ENCODE measurements at regions not wholly inside any gene's neighbourhood (a gene's known extent, or its start where the extent isn't known, plus 50 kb on each side); places are given as distances from the start of the nearest gene placed in this dataset.

DNA sequence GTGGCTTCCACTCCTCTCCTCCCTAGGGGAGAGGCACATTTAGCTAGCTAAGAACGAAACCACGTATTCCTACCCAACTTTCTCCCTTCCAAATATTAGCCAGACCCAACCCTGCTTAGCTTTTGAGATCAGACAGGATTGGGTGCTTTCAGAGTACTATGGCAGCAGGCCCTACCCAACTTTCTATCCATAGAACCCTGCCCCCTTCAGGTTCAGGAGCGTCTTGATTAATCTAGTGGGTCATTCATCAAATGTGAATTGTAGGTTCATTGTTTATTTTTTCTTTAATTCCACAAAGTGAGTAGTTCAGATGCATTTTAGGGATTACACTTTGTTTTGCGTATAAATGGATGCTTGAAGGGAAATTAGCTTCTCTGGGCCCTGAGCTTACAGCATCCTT, 188.3 kb downstream of the MIB1 start:
- Histone ChIP-seq H3K9ac (ENCODE audit: low read depth, low read length) (no peak overlapping the region), H3K36me3 (ENCODE audit: insufficient read depth, low read length) (no peaks in the 10 kb centered on the region), H3K27ac (ENCODE audit: low read depth, low read length) (no peak overlapping the region), H3K4me3 (ENCODE audit: low read length) (no peak overlapping the region), H3K27me3 (ENCODE audit: insufficient read depth, low read length) (peaks cover 75% of the 10 kb centered on the region), H3K9me3 (ENCODE audit: insufficient read depth, low read depth, low read length) (no peaks in the 10 kb centered on the region), H3K4me1 (ENCODE audit: insufficient read depth, low read length) (peaks cover 5% of the 10 kb centered on the region; the same call in 1 of the 2 replicates)
- 66% methylated on average over 4 of the region's 4 CpGs for WGBS

- Histone ChIP-seq H3K9ac (ENCODE audit: low read depth, low read length) (no peak overlapping the region), H3K36me3 (ENCODE audit: insufficient read depth, low read length) (no peaks in the 10 kb centered on the region), H3K27me3 (ENCODE audit: insufficient read depth, low read length) (peaks cover 84% of the 10 kb centered on the region), H3K4me1 (ENCODE audit: insufficient read depth, low read length) (peaks cover 17% of the 10 kb centered on the region), H3K9me3 (ENCODE audit: insufficient read depth, low read depth, low read length) (no peaks in the 10 kb centered on the region), H3K4me3 (ENCODE audit: low read length) (no peak overlapping the region), H3K27ac (ENCODE audit: low read depth, low read length) (no peak overlapping the region)
- 90% methylated on average over 6 of the region's 6 CpGs for WGBS
Observed at GRCh38 chr18:21930177-21930576, 189.6 kb downstream of the MIB1 start.

DNA sequence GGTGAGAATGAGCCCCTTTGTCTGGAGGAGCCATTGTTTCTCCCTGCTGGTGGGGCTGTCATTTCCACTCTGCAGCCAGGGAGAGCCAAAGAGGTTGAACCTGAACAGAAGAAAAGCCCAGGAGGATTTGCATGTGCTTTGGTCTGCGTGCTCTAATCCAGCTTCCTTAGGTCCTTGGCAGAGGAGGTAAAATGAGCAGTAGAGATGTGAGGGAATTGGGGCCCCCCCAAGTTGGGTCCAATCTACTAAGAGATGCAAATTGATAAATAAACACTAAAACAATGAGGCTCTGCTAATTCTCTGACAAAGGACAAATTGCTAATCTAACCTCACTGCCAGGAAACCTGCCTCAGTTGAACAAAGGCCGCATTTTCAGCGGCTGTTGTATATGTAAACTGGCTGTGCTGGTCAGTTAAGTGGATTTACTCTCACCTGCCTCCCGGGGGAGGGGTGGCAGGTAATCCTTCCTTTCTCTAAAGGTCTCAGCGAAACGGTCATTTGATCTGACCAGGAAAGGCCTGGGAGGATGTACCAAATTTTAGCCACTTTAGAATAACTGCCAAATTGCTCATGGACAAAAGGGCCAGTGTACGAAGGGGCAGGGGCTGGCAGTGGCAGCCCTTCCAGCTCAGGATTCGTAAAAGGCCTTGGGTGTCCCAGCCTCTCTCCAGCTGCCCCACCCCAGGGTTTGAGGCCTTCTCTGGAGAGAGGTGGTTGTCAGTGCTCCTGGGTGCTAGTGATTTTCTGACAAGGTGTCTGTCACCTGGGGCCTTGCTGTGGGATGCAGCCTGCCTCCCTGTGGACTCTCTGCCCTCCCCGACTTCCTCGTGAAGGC, 193.6 kb downstream of the MIB1 start:
- H3K9ac ChIP-seq (ENCODE audit: low read depth, low read length): no peak overlapping the region
- 35% methylated on average over 10 of the region's 10 CpGs for whole genome bisulfite sequencing

DNA sequence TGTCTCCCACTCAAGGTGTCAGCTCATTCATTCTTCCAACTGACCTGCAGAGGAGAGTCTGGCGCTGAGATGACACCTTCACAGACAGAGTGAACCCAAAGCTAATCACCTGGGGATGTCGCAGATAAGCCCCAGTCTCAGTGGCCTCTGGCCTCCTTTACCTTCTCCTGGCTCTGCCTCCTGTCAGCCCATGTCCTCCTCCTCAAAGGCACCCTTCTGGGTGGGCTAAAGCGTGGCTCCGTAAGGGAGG, 194.1 kb downstream of the MIB1 start:
- H3K36me3 ChIP-seq (ENCODE audit: insufficient read depth, low read length): no peaks in the 10 kb centered on the region
- H3K27me3 ChIP-seq (ENCODE audit: insufficient read depth, low read length): peaks cover 89% of the 10 kb centered on the region
- no peak overlapping the region for H3K9ac ChIP-seq (ENCODE audit: low read depth, low read length)
- 69% methylated on average over 4 of the region's 4 CpGs for WGBS
- H3K27ac ChIP-seq (ENCODE audit: low read depth, low read length): no peak overlapping the region; the same call in 1 of the 2 replicates
- H3K9me3 ChIP-seq (ENCODE audit: insufficient read depth, low read depth, low read length): no peaks in the 10 kb centered on the region
- peaks cover 17% of the 10 kb centered on the region for H3K4me1 ChIP-seq (ENCODE audit: insufficient read depth, low read length)
- H3K4me3 ChIP-seq (ENCODE audit: low read length): no peak overlapping the region

More for the DNA sequence above, 193.6 kb downstream of the MIB1 start:
- Histone ChIP-seq H3K27me3 (ENCODE audit: insufficient read depth, low read length) (peaks cover 95% of the 10 kb centered on the region), H3K36me3 (ENCODE audit: insufficient read depth, low read length) (no peaks in the 10 kb centered on the region), H3K27ac (ENCODE audit: low read depth, low read length) (peak overlapping the region; percentile 23; the same call in 1 of the 2 replicates), H3K4me3 (ENCODE audit: low read length) (no peak overlapping the region), H3K9me3 (ENCODE audit: insufficient read depth, low read depth, low read length) (no peaks in the 10 kb centered on the region), H3K4me1 (ENCODE audit: insufficient read depth, low read length) (peaks cover 17% of the 10 kb centered on the region)

- Histone ChIP-seq H3K9ac (ENCODE audit: low read depth, low read length) (no peak overlapping the region), H3K27me3 (ENCODE audit: insufficient read depth, low read length) (peaks cover 21% of the 10 kb centered on the region; the same call in 1 of the 2 replicates), H3K9me3 (ENCODE audit: insufficient read depth, low read depth, low read length) (no peaks in the 10 kb centered on the region), H3K36me3 (ENCODE audit: insufficient read depth, low read length) (no peaks in the 10 kb centered on the region), H3K4me3 (ENCODE audit: low read length) (no peak overlapping the region), H3K4me1 (ENCODE audit: insufficient read depth, low read length) (no peaks in the 10 kb centered on the region), H3K27ac (ENCODE audit: low read depth, low read length) (no peak overlapping the region)
- WGBS: 92% methylated on average over 4 of the region's 4 CpGs
Observed at GRCh38 chr18:21943456-21943855, 202.9 kb downstream of the MIB1 start.

GRCh38 chr18:21949326-21950015, 208.9 kb downstream of the MIB1 start:
- Histone ChIP-seq H3K4me3 (ENCODE audit: low read length) (no peak overlapping the region), H3K9me3 (ENCODE audit: insufficient read depth, low read depth, low read length) (no peaks in the 10 kb centered on the region; the same call in 1 of the 2 replicates), H3K9ac (ENCODE audit: low read depth, low read length) (no peak overlapping the region), H3K27ac (ENCODE audit: low read depth, low read length) (no peak overlapping the region), H3K36me3 (ENCODE audit: insufficient read depth, low read length) (no peaks in the 10 kb centered on the region), H3K4me1 (ENCODE audit: insufficient read depth, low read length) (no peaks in the 10 kb centered on the region), H3K27me3 (ENCODE audit: insufficient read depth, low read length) (0 out of 2 replicates have a peak, but pooled peaks cover 2% of the 10 kb centered on the region)
- 94% methylated on average over 8 of the region's 8 CpGs for WGBS

- Histone ChIP-seq H3K4me1 (ENCODE audit: insufficient read depth, low read length) (no peaks in the 10 kb centered on the region), H3K9me3 (ENCODE audit: insufficient read depth, low read depth, low read length) (no peaks in the 10 kb centered on the region; the same call in 1 of the 2 replicates), H3K36me3 (ENCODE audit: insufficient read depth, low read length) (no peaks in the 10 kb centered on the region), H3K9ac (ENCODE audit: low read depth, low read length) (no peak overlapping the region), H3K27me3 (ENCODE audit: insufficient read depth, low read length) (no peaks in the 10 kb centered on the region), H3K27ac (ENCODE audit: low read depth, low read length) (no peak overlapping the region), H3K4me3 (ENCODE audit: low read length) (no peak overlapping the region)
- WGBS: 48% methylated on average over 8 of the region's 8 CpGs
Observed at GRCh38 chr18:21955757-21956652, 213.4 kb upstream of the GATA6 start.

- no peak overlapping the region for H3K9ac ChIP-seq (ENCODE audit: low read depth, low read length)
- WGBS: 91% methylated on average over 8 of the region's 8 CpGs
Observed at GRCh38 chr18:21958263-21958662, 211.1 kb upstream of the GATA6 start.

GRCh38 chr18:21958707-21959450, 210.5 kb upstream of the GATA6 start:
- Histone ChIP-seq H3K27ac (ENCODE audit: low read depth, low read length) (no peak overlapping the region), H3K9ac (ENCODE audit: low read depth, low read length) (no peak overlapping the region), H3K27me3 (ENCODE audit: insufficient read depth, low read length) (no peaks in the 10 kb centered on the region), H3K4me1 (ENCODE audit: insufficient read depth, low read length) (no peaks in the 10 kb centered on the region), H3K9me3 (ENCODE audit: insufficient read depth, low read depth, low read length) (no peaks in the 10 kb centered on the region; the same call in 1 of the 2 replicates), H3K4me3 (ENCODE audit: low read length) (no peak overlapping the region), H3K36me3 (ENCODE audit: insufficient read depth, low read length) (no peaks in the 10 kb centered on the region)
- 95% methylated on average over 5 of the region's 5 CpGs for WGBS

More at GRCh38 chr18:21958263-21958662, 211.1 kb upstream of the GATA6 start:
- no peaks in the 10 kb centered on the region for H3K4me1 ChIP-seq (ENCODE audit: insufficient read depth, low read length)
- H3K4me3 ChIP-seq (ENCODE audit: low read length): no peak overlapping the region
- H3K27me3 ChIP-seq (ENCODE audit: insufficient read depth, low read length): no peaks in the 10 kb centered on the region
- H3K36me3 ChIP-seq (ENCODE audit: insufficient read depth, low read length): no peaks in the 10 kb centered on the region
- no peaks in the 10 kb centered on the region; the same call in 1 of the 2 replicates for H3K9me3 ChIP-seq (ENCODE audit: insufficient read depth, low read depth, low read length)
- no peak overlapping the region for H3K27ac ChIP-seq (ENCODE audit: low read depth, low read length)

- no peaks in the 10 kb centered on the region for H3K4me1 ChIP-seq (ENCODE audit: insufficient read depth, low read length)
- H3K9me3 ChIP-seq (ENCODE audit: insufficient read depth, low read depth, low read length): no peaks in the 10 kb centered on the region
- WGBS: 91% methylated on average over 8 of the region's 8 CpGs
- H3K9ac ChIP-seq (ENCODE audit: low read depth, low read length): no peak overlapping the region
- H3K4me3 ChIP-seq (ENCODE audit: low read length): no peak overlapping the region
- no peaks in the 10 kb centered on the region for H3K36me3 ChIP-seq (ENCODE audit: insufficient read depth, low read length)
- no peak overlapping the region for H3K27ac ChIP-seq (ENCODE audit: low read depth, low read length)
- H3K27me3 ChIP-seq (ENCODE audit: insufficient read depth, low read length): 0 out of 2 replicates have a peak, but pooled peaks cover 3% of the 10 kb centered on the region
Observed at GRCh38 chr18:21960189-21960588, 209.2 kb upstream of the GATA6 start.

All from HUES64 (cell line).